ENCODE measurements at regions not wholly inside any gene's neighbourhood (a gene's known extent, or its start where the extent isn't known, plus 50 kb on each side); places are given as distances from the start of the nearest gene placed in this dataset.

DNA sequence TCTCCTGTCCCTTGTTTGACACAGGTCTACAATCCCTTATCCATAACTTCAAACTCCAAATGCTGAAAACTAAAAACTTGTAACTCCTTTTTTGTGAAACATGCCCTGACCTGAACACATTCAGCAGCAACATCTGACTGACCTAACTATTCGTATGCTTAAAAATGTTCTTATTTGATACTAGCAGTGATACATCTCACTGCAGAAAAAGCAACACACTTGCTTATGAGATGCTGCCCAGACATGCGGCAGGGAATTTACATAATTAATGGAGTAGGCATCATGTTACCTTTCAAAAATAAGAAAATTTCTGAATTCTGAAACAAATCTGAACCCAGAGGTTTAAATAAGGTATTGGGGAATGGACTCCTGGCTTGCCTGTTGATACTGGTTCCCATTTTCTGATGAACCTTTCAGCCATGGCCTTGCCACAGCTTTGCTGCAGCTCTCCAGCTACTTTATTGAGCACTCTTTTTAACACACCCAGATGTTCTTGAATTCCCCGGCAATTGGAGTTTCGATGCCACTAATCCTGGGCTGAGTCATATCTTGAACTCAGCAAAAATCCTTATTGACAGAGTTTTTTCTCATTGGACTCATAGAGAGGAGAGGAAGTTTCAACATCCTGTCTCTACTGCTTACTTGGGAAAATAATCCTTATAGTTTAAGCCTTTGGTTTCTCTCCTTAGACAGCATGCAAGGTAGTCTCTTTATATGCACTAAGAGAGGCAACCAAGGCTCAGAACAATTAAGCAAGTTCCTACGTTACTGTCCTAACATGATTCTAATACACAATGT is 296.6 kb upstream of the LMCD1 start:
- no peak for DNase-seq (ENCODE audit: low read depth)
- no peak overlapping the region for H3K4me3 ChIP-seq (ENCODE audit: low read depth, low read length)
- TF ChIP-seq, protein P1, sequence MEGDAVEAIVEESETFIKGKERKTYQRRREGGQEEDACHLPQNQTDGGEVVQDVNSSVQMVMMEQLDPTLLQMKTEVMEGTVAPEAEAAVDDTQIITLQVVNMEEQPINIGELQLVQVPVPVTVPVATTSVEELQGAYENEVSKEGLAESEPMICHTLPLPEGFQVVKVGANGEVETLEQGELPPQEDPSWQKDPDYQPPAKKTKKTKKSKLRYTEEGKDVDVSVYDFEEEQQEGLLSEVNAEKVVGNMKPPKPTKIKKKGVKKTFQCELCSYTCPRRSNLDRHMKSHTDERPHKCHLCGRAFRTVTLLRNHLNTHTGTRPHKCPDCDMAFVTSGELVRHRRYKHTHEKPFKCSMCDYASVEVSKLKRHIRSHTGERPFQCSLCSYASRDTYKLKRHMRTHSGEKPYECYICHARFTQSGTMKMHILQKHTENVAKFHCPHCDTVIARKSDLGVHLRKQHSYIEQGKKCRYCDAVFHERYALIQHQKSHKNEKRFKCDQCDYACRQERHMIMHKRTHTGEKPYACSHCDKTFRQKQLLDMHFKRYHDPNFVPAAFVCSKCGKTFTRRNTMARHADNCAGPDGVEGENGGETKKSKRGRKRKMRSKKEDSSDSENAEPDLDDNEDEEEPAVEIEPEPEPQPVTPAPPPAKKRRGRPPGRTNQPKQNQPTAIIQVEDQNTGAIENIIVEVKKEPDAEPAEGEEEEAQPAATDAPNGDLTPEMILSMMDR (IDR thresholded peaks at IDR 0.05; ENCODE audit: insufficient read depth, low read length, poor library complexity, severe bottlenecking), result no peak
- no peaks in the 10 kb centered on the region for H3K27me3 ChIP-seq (ENCODE audit: control insufficient read depth, insufficient read depth, low read length)
- no peaks in the 10 kb centered on the region for H3K36me3 ChIP-seq (ENCODE audit: control insufficient read depth, insufficient read depth, low read length)

- no peak overlapping the region for H3K4me3 ChIP-seq (ENCODE audit: low read depth, low read length)
These were observed 295.7 kb upstream of the LMCD1 start for GRCh38 chr3:8205881-8206280.

GRCh38 chr3:8206971-8207617 is 294.5 kb upstream of the LMCD1 start:
- Histone ChIP-seq H3K4me3 (ENCODE audit: low read depth, low read length) (no peak overlapping the region), H3K27me3 (ENCODE audit: control insufficient read depth, insufficient read depth, low read length) (no peaks in the 10 kb centered on the region), H3K36me3 (ENCODE audit: control insufficient read depth, insufficient read depth, low read length) (no peaks in the 10 kb centered on the region)
- TF ChIP-seq, protein P1 (IDR thresholded peaks at IDR 0.05; ENCODE audit: insufficient read depth, low read length, poor library complexity, severe bottlenecking), result no peak
- DNase-seq (ENCODE audit: low read depth), result no peak

More at GRCh38 chr3:8205881-8206280, 295.7 kb upstream of the LMCD1 start:
- H3K36me3 ChIP-seq (ENCODE audit: control insufficient read depth, insufficient read depth, low read length), result no peaks in the 10 kb centered on the region
- H3K27me3 ChIP-seq (ENCODE audit: control insufficient read depth, insufficient read depth, low read length), result no peaks in the 10 kb centered on the region
- TF ChIP-seq, protein P1 (IDR thresholded peaks at IDR 0.05; ENCODE audit: insufficient read depth, low read length, poor library complexity, severe bottlenecking), result no peak
- DNase-seq (ENCODE audit: low read depth), result no peak

DNA sequence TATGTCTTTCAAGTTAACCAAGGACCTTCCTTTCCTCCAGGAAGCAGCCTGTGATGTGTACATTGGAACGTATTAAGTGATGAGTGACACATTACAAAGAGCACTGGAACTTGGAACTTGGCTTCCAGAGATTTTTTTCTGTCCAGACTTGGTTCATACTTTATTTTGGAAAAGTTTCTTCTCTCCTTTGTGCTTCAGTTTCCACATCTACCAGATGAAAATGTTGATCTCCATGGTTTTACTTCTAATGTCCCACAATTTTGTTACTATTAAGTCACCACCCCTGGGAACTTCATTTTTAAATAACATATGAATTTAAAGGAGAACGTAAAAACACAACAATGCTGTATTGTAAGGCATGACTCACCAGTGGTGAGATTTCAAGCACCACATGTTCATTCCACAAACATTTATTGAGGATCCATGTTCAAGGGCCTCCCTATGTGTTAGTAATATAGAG is 290.7 kb upstream of the LMCD1 start:
- no peaks in the 10 kb centered on the region for H3K27me3 ChIP-seq (ENCODE audit: control insufficient read depth, insufficient read depth, low read length)
- TF ChIP-seq, protein P1 (IDR thresholded peaks at IDR 0.05; ENCODE audit: insufficient read depth, low read length, poor library complexity, severe bottlenecking), result no peak
- DNase-seq (ENCODE audit: low read depth), result no peak

DNA sequence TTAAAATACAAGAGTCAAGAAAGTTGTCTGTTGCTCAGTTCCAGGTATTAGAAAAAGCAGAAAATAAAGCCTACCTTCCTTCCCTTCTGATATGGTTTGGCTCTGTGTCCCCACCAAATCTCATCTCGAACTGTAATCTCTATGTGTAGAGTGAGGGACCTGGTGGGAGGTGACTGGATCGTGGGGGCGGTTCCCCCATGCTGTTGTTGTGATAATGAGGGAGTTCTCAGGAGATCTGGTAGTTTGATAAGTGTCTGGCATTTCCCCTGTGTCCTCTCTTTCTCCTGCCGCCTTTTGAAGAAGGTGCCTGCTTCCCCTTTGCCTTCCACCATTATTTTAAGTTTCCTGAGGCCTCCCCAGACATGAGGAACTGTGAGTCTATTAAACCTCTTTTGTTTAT is 288.8 kb upstream of the LMCD1 start:
- TF ChIP-seq, protein P1 (IDR thresholded peaks at IDR 0.05; ENCODE audit: insufficient read depth, low read length, poor library complexity, severe bottlenecking), result no peak
- DNase-seq (ENCODE audit: low read depth), result no peak
- no peak overlapping the region for H3K4me3 ChIP-seq (ENCODE audit: low read depth, low read length)
- no peaks in the 10 kb centered on the region for H3K27me3 ChIP-seq (ENCODE audit: control insufficient read depth, insufficient read depth, low read length)
- H3K36me3 ChIP-seq (ENCODE audit: control insufficient read depth, insufficient read depth, low read length), result no peaks in the 10 kb centered on the region

More for the DNA sequence above, 290.7 kb upstream of the LMCD1 start:
- H3K4me3 ChIP-seq (ENCODE audit: low read depth, low read length), result no peak overlapping the region
- H3K36me3 ChIP-seq (ENCODE audit: control insufficient read depth, insufficient read depth, low read length), result no peaks in the 10 kb centered on the region
